ENCODE measurements at regions not wholly inside any gene's neighbourhood (a gene's known extent, or its start where the extent isn't known, plus 50 kb on each side); places are given as distances from the start of the nearest gene placed in this dataset.

- DNase-seq = no peak
Measured at GRCh38 chr2:120461092-120461491, 115.2 kb downstream of the INHBB start.

- no peak for DNase-seq
Measured at GRCh38 chr2:120461546-120462537, 115.9 kb downstream of the INHBB start.

GRCh38 chr2:120463527-120463926, 117.6 kb downstream of the INHBB start:
- DNase-seq = no peak

DNA sequence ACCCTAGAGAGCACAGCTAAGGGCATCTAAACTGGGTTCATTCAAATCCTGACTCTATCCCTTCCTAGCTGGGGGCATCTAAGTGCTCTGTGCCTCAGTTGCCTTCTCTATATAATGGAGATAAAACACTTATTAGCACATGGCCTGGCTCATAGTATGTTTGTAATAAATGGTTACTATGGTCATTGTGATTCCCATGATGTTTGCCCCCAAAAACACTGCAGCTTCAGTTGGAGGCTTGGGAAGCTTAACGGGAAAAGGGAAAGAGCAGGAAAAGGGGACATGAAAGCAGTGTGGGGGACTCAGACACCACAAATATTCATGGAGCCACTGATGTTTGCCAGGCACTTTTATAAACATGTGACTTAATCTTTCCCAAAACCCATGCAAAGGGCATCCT, 118.1 kb downstream of the INHBB start:
- DNase-seq = no peak

DNA sequence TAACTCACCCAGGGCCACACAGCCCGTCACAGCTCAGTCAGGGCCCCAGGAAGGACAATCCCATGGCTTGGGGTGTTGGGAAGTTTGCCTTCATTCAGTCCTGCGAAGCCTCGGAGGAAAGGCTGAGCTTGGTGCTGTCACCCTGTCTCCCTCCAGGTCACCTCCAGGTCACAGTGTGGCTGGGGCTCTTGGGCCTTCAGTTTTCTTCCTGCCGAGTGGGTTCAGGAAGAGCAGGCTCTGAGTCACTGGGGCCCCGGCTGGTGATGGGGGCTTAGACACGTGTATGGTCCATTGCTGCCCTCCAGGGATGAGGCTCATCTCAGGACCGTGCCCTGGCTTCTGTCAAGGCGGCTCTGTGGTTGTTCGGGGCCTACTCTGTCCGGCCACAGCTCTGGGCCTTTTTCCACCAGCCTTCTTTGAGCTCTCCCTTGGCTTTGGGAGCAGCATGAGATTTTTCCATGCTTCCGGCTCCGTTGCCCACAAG, 118.6 kb downstream of the INHBB start:
- no peak for DNase-seq

- no peak for DNase-seq
Measured at GRCh38 chr2:120465012-120465700, 119.2 kb downstream of the INHBB start.

DNA sequence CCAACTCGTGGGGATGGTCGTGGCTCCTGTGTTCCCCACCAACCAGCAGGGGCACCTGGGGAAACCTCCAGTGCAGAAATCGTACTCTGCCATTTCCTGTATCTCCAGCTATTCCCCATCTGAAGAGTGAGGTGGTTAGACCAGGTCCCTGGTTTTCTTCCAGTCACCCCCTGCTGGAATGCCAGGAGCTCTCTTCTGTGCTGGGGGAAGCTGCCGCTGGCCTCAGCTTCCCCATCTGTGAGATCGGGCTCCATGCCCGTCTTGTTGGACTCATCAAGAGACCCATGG, 119.7 kb downstream of the INHBB start:
- DNase-seq = no peak

DNA sequence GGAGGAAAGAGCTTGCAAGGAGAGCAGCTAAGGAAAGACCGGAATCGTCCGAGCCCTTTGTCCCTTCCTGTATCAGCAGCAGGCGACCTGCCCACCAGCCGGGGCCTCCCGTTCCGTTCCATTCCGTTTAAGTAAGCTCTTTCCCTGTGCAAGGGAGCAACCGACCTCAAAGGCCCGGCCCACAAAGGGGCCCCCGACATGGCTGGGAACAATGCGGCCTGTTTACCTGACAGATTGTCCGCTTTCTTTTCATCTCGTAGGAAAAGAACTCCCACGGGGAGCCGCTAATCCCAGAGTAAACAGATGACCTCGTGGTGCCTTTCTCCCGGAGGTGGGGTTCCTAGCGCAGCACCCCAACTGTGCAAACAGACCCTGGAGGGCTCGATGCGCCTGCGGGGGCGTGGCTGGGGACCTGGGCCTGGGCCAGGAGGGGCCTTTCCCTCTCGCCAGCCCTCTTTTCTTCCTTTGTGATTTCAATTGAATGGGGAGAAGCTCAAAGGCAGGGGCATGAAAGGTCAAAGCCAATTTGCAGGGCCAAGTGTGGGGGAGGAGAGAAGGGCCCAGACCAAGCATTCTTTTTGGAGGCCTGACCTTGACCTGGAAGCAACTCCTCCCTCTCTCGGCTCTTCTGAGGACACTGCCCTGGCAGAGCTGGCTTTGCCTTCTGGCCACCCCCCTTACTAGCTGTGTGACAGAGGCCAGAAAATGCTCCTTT, 120.2 kb downstream of the INHBB start:
- no peak for DNase-seq

- no peak for DNase-seq
Measured at GRCh38 chr2:120466704-120467054, 120.7 kb downstream of the INHBB start.

- no peak for DNase-seq
Measured at GRCh38 chr2:120468136-120468535, 122.2 kb downstream of the INHBB start.

DNA sequence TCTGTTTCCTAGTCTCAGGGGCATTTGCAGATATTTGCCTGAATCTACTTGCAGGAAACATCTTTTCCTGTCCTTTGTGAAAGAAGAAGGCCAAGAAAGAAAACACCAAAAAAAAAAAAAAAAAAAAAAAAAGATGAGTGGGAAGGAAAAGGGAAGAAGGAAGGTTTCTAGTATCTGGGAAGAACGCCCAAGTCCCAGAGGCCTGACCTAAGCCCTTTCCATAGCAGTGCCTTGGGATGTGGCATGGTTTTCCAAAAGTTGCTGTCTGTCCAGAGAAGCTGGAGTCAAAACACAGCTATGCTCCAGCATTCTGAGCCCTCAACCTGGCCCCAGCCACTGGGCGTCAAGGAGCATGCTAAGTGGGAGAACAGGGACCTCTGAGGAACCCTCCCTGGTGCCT, 123.5 kb downstream of the INHBB start:
- no peak for DNase-seq

DNA sequence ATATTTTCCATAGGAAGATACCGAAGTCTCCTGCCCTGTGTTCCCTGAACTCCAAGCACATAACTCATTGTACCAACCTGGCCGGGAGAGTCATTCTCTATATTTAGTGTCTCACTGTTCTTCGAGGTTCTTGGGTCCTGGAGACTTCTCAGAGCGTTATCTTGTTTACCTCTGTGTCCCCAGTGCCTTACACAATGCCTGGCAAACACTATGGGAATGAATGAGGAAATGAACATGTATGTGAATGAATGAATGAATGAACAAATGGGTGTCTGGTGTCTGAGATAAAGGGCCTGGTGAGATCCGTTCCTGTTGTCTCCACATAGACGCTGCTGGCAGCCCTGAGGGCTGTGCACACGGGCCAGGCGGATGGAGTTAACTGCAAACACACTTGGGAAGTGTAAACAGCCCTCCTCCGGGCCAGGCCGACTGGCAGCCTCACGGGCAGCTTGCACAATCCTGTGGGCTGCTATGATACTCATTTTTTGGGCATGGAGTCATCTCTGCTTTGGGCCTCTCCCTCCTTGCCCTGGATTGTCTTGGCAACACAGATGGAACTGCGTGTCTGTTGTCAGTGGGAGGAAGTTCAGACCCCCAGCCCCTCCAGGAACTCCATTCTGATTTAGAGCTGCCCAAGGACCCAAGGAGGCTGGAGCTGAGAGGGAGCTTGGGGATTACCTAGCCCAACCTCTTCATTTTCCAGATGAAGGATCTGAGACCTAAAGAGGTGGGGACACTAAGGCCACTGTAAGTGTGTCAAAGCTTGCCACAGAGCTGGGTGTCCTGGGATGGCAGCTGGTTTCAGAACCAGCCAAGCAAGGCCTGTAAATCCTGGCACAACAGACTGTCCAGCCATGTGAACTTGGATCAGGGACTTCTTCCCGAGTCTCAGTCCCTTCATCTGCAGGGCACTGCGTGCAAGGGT, 124.4 kb downstream of the INHBB start:
- DNase-seq = peak; percentile 82

DNA sequence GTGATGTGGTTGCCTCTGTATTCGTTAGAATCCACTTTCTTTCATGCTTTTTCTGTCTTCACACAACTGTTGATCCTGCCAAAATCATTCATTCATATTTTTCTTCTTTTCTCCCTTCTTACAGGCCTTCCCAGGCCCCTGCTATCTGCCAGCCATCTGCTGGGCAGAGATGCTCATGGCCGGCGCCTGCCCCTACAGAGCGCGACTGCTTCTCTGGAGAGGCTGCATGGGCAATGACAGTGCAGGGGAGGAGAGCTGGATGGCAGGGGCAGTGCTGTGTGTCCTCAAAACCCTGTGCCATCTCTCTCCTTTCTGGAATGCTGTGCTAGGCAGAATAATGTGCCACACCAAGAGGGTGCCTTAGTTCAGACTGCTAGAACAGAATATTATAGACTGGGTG, 125.2 kb downstream of the INHBB start:
- DNase-seq = no peak

DNA sequence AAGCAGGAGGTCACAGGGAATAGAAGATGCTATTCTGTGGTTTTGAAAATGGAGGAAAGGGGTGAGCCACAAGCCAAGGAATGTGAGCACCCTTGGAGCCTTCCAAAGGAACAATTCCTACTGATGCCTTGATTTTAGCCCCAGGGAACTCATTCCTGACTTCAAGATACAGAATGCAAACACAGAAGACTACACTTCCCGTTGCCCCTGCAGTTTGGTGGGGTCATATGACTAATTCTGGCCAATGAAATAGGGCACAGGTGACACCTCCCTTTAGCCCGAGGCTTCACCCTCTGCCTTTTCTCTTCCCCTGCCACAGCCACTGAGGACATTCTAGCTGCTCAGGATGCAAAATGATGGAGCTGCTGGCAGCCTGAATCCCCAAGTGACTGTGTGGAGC, 126.1 kb downstream of the INHBB start:
- DNase-seq = no peak

DNA sequence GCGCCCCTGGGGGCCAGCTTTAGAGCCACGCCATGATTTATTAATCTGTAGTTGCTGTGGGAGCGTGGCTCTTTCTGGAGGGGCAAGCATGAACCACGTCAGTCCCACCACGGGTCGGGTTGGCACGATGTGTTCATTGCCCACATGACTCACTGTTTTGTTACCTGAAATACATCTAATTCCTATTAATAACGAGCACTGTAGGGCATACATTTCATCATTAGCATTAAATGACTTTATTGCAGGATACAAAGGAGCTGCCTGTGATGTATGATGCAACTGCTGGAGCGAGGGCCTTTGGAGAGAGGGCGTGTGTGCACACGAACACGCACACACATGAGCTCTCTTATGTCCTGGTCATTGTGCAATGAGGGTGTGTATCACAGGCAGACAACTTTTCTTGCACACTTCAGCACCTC, 127.0 kb downstream of the INHBB start:
- no peak for DNase-seq

DNA sequence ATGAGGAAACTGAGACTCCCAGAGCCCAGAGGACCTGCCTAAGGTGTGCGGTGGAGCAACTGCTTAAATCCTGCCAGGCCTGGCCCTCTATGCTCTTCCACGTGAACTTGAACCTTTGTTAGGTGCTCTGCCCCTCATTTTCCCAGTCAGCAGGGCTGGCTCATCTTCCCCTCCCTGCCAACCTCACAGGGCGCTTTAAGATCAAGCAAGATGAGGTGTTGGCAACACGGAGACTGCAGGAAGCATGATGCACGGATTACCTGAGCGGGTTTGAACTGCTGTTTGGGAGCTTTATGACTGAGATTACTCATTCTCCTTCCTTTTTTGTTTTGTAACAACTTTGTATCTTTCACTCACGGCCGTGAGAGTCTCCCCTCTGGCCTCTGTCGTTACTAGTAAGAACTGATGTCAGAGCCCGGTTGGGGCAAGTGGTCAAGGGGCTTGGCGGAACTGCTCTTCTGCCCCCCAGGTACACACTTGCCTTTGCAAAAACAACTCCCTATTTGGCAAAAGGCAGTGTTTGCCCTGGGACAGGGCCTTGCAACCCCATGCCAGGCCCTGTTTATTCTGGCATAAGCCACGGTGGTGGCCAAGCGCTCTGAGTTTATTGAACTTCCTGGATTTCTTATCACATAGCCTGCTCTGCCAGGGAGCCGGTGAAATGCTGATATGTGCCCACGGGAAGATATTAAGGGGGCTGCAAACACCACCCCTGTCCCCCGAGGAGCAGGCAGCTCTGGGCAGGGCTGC, 127.8 kb downstream of the INHBB start:
- DNase-seq = no peak

- DNase-seq = no peak
Measured at GRCh38 chr2:120474486-120474885, 128.6 kb downstream of the INHBB start.

GRCh38 chr2:120476141-120476540, 130.2 kb downstream of the INHBB start:
- no peak for DNase-seq

DNA sequence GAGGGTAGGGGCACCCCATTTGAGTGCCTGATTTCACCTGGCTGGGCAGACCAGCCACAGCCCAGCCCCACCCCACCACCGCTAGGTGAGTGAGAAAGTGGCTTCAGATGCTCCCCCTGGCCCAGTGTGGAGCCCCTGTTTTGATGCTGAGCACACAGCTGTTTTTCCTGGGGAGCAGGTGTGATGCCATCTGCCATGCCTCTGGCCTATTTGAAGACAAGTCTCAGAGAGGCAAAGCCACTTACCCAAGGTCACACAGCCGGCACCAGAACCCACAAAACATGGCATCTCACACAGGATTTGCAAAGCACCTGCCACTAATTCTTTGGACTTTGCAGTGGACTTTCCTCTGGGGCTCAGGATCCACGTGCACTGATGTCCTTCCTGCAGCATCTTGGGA, 131.3 kb downstream of the INHBB start:
- no peak for DNase-seq

- DNase-seq = no peak
Measured at GRCh38 chr2:120477831-120478481, 132.0 kb downstream of the INHBB start.

- no peak for DNase-seq
Measured at GRCh38 chr2:120480346-120480902, 134.5 kb downstream of the INHBB start.
